HG03139 (cell line): ENCODE measurements at regions not wholly inside any gene's neighbourhood (a gene's known extent, or its start where the extent isn't known, plus 50 kb on each side); places are given as distances from the start of the nearest gene placed in this dataset.

Experiments used
- ATAC-seq: cut with Tn5 transposase; IDR thresholded peaks from one replicate; pipeline ENCODE4 v1.9.1; 2021; ENCODE audit not compliant: unreplicated experiment

DNA sequence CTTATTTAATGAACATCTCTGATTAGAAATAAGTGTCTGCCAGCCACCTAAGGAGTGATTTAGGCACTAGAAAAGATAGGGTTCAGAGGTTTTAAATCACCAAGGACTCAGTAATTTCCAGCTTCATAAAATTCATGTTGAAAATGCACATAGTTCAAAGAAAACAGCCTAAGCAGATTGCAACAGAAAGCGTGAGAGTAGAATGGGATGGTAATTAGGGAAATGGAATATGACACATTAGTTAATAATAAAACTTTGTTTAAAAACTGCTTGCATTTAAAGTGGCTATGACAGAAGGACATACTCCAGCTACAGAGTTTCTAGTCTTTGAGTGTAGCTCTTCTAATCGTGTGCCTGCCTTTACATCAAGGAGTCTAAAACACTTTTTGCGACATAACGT is 490.8 kb downstream of the TLE4 start:
- no peak for ATAC-seq

DNA sequence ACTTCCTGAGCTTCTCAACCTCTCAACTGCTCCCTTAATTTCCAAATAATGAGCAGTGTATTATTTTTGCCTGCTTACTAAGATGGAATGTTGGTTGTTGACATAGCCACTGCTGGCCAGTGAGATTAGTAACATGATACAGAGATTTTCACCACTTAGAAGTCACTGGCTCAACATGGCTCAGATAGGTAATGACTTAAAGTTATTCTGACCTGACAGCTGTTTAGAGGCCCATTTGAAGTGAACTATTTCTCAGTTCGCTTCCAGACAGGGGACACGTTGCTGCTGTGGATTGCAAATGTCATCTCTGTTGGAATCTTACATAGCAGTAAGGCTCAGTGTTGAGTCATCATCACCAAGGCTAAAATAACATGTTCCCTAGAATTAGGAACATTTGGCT is 490.2 kb downstream of the TLE4 start:
- no peak for ATAC-seq

DNA sequence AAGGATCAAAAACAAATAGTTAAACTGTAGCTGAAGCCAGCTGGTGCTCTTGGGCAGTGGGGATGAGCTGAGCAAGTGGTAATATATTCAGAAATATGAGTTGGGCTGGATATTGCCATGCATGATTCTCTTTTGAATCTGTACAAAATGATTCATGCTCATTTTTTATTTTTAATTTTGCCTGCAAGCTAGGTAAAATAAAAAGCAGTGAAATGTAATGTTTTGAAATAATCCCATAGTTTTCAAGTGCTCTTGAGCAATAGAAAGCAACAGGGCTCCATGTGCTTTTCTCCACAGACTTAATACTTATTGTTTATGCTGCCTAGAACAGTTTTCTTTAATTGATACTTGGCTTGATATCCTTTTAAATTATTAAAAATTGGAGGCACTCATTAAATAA is 489.3 kb downstream of the TLE4 start:
- no peak for ATAC-seq

DNA sequence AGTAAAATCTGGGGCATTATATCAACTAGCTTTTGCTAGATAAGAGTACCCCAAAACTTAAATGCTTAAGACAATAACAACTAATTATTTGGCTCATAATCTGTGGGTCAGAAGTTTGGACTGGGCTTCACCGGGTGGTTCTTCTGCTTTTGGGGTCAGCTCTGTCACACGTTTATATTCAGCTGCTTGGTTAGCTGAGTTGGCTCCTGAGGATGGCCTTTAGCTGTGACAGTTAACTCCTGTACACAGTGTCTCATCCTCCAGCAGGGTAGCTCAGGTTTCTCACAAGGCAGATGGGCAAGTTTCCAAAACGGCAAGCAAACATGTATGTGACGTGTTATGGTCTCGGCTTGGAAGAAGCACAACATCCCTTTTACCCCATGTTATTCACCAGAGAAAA is 488.2 kb downstream of the TLE4 start:
- ATAC-seq, result no peak

DNA sequence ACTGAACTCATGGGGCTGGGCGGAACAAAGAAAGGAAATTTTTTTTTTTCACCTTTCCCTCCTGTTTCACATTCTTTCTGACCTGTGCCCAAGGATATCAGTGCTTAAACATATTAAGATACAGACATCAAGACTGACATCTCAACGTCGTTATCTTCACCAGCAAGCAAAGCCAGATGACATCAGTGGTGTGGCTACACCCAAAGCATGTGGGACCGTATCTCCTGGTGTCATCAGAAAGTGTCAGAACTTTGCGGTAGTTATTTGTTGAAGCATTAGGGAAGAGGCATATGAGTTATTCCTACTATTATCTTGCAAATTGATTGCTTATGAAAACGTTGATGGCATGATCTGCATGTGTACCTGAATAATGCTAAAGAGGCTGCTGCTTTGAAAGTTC is 487.4 kb downstream of the TLE4 start:
- no peak for ATAC-seq

DNA sequence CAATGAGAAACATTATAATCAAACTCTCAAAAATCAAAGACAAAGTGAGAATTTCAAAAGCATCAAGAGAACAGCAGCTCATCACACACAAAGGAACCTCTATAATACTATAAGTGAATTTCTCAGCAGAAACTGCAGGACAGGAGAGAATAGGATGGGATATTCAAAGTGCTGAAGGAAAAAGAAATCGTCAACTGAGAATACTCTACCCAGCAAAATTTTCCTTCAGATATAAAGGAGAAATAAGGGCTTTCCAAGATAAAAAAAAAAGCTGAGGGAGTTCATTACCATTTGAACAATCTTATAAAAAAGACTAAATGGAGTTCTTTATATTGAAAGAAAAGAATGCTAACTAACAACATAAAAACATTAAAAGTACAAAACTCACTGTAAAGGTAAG is 481.1 kb downstream of the TLE4 start:
- no peak for ATAC-seq

DNA sequence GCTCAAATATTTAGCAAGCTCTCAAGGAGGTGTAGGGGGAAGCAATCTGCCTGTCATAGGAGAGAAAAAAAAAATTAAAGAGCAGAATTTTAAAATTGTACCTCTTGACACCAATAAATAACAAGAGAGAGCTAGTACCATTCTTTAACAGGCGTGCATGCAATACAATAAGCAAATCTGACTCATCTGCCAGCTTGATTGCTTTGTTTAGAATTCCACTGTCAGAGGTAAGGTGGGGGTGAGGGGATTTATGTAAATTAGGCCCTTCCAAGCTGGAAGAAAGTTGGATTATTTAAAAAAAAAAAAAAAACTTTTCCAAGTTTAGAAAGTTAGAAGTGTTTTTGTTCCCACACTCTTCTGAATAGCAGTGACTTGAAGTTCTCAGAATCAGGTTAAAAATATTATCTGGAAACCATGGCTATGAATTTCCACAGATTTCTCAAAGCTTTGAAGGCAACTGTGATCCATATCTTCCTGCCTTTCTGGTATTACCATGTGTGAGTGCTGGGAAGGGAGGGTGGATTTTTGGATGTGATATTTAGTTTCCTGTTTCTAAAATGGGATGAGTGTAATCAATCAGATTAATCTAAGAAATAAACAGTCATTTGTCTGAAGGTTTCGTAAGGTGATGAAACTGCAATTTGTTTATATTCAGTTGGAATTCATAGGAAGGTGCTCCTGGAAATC is 477.5 kb downstream of the TLE4 start:
- ATAC-seq, result no peak

DNA sequence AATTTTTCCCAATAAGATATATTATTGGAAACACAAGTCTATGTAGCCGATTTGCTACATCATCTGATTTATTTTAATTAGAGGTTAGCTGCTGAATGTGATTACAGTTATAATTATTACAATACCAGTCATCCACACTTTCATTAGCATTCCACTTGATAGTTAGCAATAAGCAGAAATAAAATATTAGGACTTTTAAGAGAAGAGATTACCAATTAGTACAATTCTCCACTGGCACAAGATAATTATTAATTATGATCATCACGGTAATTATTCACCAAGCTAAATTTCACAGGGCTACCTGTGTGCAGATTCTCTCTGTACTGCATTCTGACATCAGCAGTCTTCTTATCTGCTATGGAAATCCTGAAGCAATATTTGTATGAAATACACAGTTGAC is 474.7 kb downstream of the TLE4 start:
- no peak for ATAC-seq

DNA sequence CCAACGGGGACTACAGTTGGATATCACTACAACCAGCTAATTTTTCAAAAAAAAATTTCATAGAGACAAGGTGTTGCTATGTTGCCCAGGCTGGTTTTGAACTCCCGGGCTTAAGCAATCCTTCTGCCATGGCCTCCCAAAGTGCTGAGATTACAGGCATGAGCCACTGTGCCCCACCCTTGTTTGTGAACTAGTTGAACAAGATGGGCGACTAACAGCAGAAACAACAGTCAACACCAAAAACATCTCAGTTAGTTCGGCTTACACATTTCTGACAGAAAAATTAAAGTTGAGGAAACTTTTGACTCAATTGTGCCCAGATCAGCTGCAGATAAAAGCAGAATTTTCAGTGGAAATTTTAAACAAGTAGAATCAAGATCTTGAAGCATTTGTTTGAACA is 470.1 kb downstream of the TLE4 start:
- ATAC-seq, result no peak

DNA sequence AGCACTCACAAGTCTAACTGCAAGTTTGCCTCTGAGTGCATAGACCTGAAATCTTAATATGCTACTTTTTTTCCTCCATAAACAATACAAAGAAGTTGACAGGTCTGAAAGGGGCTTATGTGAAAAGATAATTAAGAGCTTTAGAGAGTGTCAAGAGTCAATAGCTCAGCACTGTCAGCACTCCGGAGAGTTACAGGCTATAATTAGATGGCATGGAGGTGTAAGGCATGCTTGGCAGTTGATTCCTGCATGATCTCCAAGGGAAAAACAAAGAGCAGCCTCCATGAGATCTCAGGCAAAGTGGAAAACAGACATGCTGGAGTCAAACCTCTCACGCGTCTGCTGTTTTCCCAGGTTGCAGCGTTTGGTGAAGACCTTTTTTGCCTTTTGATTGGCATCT is 468.7 kb downstream of the TLE4 start:
- ATAC-seq, result no peak

DNA sequence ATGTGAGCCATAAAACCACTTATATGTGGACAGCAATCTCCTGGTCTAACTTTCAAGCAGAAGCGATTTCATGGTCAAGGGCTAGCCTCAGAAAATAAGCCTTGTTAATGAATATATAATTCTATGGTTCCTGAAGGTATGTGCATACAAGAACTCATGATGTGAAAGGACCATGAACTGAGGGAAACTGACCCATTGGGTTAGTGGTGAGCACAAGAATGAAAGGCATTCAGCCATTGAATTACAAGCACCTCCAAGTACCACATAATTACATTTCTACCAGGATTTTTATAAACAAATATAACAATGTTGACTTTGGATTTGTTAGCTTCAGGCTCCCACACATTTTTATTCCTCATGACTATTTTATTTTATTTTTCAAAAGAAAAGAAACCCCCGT is 459.0 kb downstream of the TLE4 start:
- ATAC-seq, result no peak

DNA sequence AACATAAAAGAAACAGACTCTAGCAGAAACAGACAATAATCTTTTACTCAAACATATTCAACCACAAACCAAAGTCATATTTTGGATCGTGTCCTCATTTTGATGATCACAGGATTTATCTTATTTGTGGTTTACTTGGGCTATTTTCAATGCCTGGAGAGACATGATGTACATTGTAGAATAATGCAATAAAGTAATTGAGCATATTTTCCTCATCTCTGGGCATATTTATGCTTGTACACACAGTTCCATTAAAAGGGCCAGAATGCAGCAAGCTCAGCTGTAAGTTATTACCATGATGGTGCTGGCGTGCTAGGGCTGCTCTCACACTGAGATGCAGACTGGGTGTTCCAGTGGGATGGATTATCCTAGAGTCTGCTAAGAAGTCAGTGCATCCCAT is 456.7 kb downstream of the TLE4 start:
- ATAC-seq, result no peak

DNA sequence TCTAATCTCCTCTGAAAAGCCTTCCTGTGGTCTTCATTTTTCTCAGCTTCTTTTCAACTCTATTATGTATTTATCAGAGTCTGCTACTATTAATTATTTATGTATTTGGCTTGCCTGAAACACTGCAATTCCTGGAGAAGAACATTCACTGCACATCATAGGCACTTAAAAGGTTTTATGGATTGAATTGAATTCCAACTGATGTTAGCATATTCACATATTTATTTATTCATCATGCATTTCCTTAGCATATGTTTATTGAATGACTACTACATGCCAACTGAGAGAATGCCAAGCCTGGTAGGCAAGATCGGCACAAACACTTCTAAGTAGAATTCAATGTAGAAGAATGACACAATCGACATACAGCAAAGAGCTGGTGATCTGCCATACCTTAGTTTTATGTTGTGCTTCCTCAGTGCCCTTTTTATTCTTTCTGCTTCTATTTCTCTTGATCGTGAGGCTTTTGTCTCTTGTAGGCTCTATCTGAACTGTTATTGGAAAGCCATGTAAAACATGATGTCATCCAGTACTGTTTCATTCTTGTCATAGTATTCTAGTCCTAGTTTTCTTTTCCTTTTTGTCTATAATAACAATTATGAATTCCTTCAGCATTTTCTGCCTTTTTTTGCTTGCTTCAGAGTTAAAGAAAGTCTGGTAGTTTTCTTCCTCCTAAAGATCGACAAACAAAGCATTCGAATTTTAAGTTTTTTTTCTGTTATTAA is 454.2 kb downstream of the TLE4 start:
- no peak for ATAC-seq

DNA sequence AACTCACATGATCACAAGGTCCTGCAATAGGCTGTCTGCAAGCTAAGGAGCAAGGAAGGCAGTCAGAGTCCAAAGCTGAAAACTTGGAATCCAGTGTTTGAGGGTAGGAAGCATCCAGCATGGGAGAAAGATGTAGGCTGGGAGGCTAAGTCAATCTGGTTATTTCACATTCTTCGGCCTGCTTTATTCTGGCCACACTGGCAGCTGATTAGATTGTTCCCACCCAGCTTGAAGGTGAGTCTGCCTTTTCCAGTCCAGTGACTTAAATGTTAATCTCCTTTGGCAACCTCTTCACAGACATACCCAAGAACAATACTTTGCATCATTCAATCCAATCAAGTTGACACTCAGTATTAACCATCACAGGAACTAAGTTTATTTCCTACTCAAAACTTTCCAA is 453.4 kb downstream of the TLE4 start:
- no peak for ATAC-seq

DNA sequence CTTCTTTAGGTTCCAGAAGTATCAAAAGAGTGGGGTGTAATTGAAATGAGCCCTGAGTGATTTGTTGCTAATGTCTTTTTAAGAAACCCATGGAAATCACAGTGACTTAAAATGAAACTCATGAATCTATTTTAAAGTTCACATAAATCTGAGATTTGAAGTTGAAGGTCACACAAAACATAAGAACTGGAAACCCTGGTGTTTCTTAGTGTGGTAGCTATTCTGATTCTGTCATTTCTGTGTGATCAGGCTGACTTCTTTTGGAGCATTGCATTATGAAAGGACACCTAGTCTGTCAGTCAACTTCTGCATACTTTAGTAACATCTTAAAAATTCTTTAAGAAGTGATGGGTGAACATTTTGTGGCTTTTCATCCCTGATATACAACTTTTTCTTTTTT is 448.8 kb downstream of the TLE4 start:
- ATAC-seq, result no peak

DNA sequence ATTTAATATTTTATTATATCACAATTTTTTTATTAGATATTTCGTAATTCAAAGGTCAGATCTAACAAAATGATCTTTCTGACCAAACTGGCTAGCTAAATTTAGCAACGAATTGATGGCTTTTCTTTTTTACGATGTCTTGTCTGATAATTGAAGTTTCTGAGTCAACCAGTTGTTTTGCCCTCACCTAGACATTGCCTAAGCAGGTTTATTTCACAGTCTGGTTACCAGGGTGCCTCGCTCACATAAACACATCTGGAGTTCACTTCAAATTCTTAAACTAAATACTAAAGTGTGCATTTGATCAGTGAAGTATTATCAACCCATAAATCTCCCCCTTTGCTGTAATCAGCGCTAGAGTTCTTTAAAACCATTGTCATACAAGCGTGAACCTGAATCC is 448.3 kb downstream of the TLE4 start:
- no peak for ATAC-seq

DNA sequence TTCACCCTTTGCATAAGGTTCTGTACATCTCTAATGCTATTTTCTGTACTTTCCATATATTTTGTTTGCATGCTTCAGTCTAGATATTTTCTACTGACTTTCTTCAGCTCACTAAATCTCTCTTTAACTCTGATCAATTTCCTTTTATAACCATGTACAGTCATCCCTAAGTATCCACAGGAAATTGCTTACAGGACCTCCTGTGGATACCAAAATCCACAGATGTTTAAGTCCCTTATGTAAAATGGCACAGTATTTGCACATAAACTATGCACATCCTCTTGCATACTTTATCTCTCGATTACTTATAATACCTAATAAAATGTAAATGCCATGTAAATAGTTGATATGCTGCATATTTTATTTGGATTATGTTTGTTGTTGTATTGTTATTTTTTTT is 442.1 kb downstream of the TLE4 start:
- no peak for ATAC-seq

DNA sequence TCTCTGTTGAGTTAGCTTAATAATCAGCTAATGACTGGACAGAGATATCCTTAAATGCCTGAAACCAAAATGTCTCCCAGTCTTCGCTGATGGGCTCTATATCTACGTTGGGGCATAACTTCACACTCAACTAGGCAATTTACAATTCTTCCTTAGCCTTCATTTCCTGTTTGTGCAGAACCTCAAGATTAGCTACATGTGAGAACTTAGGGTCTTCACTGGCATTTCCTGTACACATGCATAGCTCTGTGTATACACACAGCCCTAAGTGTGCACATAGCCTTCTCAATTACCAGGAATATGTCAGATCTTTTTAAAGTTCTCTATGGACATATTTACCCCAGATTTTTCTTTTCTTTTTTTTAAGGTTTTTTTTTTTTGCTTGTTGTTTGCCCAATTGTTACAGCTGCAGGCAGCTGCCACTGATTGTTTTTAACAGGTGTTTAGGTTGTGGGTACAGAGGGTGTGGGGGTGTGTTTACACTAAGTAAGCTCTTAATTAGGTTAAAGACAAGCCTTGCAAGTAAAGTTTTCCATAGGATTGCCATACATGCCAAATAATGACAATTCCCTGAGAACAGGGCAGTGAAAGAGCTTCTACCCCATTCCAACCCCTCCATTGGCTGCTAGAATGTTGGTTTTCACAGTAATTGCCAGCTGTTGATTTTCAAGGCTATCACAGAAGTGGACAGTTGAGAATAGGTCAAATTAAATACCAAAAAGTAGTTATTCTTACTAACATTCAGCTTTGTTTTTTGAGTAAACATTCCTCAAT is 441.0 kb downstream of the TLE4 start:
- ATAC-seq, result no peak

DNA sequence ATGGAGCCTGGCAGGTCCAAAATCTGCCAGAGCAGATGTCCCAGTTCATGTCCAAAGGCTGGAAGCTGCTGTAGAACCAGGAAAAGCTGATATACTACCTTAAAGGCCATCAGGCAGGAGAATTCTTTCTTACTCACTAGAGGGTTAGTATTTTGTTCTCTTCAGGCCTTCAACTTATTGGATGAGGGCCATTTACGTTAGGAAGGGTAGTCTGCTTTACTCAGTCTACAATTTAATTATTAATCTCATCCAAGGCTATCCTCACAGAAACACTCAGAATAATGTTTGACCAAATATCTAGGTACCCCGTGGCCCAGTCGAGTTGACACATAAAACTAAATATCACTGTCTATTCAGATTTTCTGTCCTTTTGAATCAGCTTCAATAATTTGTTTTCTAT is 437.4 kb downstream of the TLE4 start:
- ATAC-seq, result no peak

DNA sequence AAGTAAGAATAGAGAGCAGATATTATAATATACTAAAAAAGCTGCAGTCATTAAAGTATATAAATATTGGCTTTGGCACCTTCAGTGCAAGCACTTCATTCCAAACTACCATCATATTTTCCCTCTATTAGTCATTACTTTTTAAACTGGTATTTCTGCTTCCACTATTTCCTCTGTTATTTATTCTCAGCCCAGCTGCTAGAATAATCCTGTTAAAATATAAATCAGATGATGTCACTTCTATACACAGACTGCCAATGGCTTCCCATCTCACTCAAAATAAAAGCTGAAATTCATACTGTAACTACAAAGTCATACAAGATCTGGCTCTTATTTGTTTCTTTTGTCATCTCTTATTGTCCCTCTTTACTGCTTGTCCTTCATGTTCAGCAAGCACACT is 432.9 kb downstream of the TLE4 start:
- ATAC-seq, result no peak

DNA sequence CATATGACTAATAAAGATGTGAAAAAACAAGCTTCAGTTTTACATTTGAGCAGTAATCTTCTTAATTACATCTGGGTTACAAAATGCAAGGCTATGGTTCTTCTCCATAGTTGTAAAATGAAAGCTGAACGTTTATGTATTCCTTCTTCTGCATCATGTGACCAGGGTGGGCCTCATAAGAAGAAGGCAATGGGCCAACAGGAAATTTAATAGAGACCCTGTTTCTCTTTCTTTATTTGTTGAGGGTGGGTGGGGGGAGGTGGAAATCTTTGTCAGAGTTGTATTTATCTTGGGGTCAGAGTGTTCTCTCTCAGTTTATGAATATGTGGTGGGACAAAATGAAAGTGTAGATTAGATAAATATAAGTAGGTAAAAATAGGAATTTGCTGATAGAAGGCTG is 418.8 kb downstream of the TLE4 start:
- no peak for ATAC-seq

DNA sequence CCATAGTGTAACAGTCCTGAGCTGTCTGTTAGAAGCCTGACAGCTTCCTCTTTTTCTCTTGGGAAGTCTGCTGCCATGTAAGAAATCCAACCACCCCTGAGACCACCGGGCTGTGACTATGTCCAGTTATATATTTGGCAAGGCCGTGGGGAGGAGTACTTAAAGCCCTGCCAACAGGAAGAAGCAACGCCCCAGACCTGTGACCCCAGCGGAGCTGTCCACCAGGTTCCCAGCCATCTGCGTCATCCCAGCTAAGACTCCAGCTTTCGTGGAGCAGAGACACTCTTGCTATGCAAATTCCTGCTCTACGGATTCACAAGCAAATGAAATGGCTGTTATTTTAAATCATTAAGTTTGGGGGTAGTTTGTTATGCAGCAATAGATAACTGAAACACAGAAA is 417.3 kb downstream of the TLE4 start:
- no peak for ATAC-seq
